GM20431 (cell line): ENCODE measurements at regions not wholly inside any gene's neighbourhood (a gene's known extent, or its start where the extent isn't known, plus 50 kb on each side); places are given as distances from the start of the nearest gene placed in this dataset.

Experiments
- in situ Hi-C: fragments of 300-500 bp; cut with MseI, MboI; formaldehyde crosslinking; loops from one replicate; pipeline ENCODE4 v1.15.0; 2020; ENCODE audit warnings: low sequenced_read_pairs; ENCODE audit not compliant: unreplicated experiment

GRCh38 chr1:34270181-34270580, 93.5 kb downstream of the C1orf94 start:
- in situ Hi-C loops = no loop called here

GRCh38 chr1:34272152-34272551, 95.4 kb downstream of the C1orf94 start:
- in situ Hi-C loops = no loop called here

DNA sequence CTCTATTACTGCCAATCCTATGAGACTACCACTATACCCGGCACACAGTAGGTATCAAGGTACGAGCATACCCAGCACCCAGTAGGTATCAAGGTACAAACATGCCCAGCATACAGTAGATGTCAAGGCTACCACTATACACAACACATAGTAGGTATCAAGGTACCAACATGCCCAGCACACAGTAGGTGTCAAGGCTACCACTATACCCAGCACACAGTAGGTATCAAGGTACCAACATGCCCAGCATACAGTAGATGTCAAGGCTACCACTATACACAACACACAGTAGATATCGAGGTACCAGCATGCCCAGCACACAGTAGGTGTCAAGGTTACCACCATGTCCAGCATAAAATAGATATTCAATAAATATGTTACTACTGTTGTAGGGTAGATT, 98.4 kb downstream of the C1orf94 start:
- in situ Hi-C loops = no loop called here

- in situ Hi-C loops = no loop called here
These were observed 99.9 kb downstream of the C1orf94 start for GRCh38 chr1:34276606-34277005.

GRCh38 chr1:34277150-34277549, 100.4 kb downstream of the C1orf94 start:
- in situ Hi-C loops = no loop called here

GRCh38 chr1:34278211-34278610, 101.5 kb downstream of the C1orf94 start:
- in situ Hi-C loops = no loop called here

DNA sequence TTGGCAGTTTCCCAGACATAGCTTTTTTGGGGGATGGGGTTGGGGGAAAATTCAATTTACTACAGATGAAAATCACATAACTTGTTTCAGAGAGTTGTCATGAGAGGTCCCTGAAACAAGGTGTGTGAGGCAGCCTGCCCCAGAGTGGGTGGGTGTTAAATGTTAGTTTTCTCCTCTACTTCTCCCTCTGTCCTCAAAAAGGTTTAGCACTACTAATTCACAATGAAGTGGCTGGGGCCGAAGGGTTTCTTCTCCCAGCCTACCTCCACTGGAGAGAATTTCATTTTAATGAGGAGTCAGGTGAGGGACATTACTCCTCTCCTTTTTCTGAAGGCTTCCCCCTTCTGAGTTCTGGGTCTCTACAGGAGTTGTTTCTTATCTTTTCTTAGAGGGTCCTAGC, 103.3 kb downstream of the C1orf94 start:
- in situ Hi-C loops = no loop called here

DNA sequence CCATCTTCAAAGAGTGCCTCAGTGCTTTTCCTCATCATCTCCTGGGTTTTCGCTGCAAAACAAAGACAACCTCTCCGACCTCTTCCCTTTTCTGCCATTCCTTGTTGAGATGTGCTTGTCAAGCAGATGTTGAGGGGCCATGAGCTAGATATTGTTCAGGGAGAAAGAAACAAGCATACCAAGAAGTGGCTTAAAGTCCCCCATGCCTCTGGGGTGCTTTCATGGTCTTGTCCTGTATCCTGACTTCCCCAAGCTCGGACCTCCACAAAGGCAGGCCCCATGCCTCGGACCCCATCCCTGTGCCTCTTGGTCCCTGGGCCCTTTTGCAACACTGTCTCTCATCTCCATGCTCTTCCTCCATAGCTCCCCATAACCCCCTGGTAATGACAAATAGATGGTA, 103.8 kb downstream of the C1orf94 start:
- in situ Hi-C loops = no loop called here

DNA sequence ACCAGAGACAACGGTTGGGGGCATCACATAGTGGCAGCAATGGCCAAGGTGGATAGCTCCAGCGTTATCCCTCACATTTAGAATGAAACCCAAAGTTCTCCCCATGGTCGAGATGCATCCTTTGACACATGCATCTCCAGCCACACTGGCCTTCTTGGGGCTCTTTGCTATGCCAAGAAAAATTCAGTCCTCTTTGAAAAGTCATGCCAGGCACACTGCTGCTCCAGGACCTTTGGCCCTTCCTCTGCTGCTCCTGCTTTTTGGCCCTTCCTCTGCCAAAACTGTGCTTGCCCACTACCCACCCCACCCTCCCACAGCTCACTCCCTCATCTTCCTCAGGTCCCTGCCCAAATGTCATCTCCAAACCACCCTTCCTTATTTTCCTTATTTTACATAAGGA, 106.4 kb downstream of the C1orf94 start:
- in situ Hi-C loops = no loop called here

GRCh38 chr1:34286511-34286910, 109.8 kb downstream of the C1orf94 start:
- in situ Hi-C loops = no loop called here

DNA sequence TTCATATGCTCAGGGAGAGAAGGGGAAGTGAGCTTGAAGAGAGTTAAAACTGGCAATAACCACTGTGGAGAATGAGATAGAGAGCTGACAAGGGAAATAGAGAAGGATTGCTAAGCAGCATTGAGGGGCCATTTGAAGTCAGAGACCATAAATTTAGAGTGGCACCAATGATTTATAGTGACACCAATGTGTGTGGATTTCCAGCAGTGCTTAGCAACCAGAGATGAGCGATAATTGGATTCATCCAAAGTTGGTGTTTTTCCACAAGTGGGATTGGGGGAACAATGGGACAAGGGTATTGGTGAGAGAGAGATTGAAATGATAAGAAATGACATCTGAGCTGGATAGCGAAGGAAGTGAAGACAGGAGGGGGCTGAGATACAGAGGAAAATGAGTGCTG, 114.1 kb downstream of the C1orf94 start:
- in situ Hi-C loops = no loop called here

DNA sequence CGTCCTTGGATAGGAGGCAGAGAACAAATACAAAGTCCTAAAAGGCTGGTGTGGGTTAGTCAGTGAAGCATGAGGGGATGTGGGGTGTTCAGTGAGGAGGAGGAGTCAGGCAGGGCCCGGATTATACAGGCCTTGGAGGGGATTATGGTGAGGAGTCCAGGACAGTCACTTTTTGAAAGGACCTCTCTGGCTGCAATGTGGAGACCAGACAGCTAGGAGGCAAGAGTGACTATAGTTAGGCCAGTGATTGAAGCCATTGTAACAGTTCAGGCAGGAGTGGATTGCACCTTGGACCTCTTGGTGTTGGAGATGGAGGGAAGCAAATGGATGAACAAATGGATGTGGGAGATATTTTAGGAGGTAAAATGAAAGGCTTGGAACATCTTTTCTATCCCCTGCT, 115.8 kb downstream of the C1orf94 start:
- in situ Hi-C loops = no loop called here

GRCh38 chr1:34296059-34296458, 119.4 kb downstream of the C1orf94 start:
- in situ Hi-C loops = no loop called here

GRCh38 chr1:34302798-34303197, 126.1 kb downstream of the C1orf94 start:
- in situ Hi-C loops = no loop called here

DNA sequence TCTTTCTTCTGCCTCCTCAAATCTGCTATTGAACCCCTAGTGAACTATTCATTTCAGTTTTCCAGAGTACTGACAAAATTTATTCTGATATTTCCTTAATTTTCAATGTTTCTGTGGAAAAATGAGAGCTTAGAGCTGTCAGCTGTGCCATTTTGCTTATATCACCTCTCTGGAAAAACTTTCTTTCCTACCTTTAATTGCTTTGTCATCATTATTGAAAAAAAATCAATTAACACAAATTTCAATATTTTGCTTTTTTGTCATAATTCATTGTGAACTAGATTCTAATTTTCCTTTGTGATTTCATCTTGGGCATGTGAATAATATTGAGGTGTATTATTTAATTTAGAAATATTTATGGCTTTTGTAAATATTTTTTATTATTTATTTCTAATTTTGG, 126.5 kb downstream of the C1orf94 start:
- in situ Hi-C loops = no loop called here

DNA sequence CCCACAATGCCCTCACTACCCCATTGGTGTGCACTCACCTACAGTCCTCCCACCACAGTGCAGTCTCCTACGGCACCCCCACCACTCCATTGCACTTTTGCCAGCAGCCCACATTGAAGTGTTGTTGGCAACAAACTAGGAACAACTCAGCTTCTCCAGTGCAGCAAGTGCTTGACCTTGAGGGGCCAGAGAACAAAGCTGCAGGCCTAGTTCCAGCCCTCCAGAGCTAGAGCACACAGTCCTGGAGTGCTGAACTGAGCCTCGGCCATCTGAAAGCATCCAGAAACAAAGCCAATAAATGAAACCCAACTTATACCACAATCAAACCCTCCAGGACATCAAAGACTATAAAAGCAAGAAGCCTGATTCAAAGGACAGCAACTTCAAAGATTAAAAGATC, 129.9 kb downstream of the C1orf94 start:
- in situ Hi-C loops = no loop called here

- in situ Hi-C loops = no loop called here
These were observed 135.7 kb downstream of the C1orf94 start for GRCh38 chr1:34312359-34312758.

- in situ Hi-C loops = no loop called here
These were observed 139.3 kb downstream of the C1orf94 start for GRCh38 chr1:34315974-34316373.

DNA sequence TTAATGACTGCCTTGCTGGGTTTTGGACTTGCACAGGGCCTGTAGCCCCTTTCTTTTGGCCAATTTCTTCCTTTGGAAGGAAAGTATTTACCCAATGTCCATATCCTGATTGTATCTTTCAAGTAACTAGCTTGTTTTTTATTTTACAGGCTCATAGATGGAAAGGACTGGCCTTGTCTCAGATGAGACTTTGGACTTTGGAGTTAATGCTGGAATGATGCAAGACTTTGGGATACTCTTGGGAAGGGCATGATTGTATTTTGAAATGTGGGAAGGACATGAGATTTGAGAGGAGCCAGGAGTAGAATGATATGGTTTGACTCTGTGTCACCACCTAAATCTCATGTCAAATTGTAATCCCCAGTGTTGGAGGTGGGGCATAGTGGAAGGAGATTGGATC, 140.1 kb downstream of the C1orf94 start:
- in situ Hi-C loops = no loop called here

DNA sequence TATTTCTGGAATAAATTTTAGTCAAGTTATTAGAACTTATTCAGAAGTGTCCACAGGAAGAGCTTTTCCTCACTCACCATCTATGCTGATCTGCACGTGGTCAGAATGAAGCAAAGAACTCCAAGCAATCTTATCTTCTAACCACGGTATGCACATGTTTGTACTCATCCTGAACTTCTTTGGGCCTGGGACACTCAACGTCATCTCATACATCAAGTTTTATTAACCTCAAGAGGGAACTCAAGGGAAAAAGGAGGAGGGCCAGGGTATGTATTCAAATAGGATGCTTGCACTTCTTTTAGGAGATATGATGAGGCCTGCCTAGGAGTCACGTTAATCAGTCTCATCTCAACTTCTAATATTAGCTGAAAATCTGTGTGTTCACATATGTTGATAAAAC, 142.5 kb downstream of the C1orf94 start:
- in situ Hi-C loops = no loop called here

- in situ Hi-C loops = no loop called here
These were observed 143.5 kb downstream of the C1orf94 start for GRCh38 chr1:34320053-34320669.

DNA sequence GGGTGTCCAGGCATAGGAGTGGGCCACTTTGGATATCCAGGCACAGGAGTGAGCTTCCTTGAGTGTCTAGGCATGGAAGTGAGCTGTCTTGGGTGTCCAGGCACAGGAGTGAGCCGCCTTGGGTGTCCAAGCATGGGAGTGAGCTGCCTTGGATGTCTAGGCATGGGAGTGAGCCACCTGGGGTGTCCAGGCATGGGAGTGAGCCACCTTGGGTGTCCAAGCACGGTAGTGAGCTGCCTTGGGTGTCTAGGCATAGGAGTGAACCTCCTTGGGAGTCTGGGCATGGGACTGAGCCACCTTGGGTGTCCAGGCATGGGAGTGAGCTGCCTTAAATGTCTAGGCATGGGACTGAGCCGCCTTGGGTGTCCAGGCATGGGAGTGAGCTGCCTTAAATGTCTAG, 146.3 kb downstream of the C1orf94 start:
- in situ Hi-C loops = no loop called here
